Hippocampal formation (tissue), 2 donors: ENCODE measurements at regions not wholly inside any gene's neighbourhood (a gene's known extent, or its start where the extent isn't known, plus 50 kb on each side); places are given as distances from the start of the nearest gene placed in this dataset.

Experiments
- DNase-seq, 2 donors: peaks; one replicate each; lab custom pipeline; 2025; lab: John Stamatoyannopoulos, UW

- no peak for DNase-seq
These were observed 366.2 kb downstream of the TFAP2A start for GRCh38 chr6:10048370-10049297.

GRCh38 chr6:10042280-10042679 is 372.6 kb downstream of the TFAP2A start:
- no peak for DNase-seq

- DNase-seq, result no peak
These were observed 381.5 kb downstream of the TFAP2A start for GRCh38 chr6:10033223-10033829.

GRCh38 chr6:10031617-10032016 is 383.3 kb downstream of the TFAP2A start:
- DNase-seq, result no peak

- no peak for DNase-seq
These were observed 383.8 kb downstream of the TFAP2A start for GRCh38 chr6:10030942-10031537.

- no peak for DNase-seq
These were observed 386.7 kb downstream of the TFAP2A start for GRCh38 chr6:10028222-10028621.

GRCh38 chr6:10019851-10020250 is 395.0 kb downstream of the TFAP2A start:
- DNase-seq, result no peak

- peak in 1 of 2 donors; percentile 17 for DNase-seq
These were observed 400.3 kb downstream of the TFAP2A start for GRCh38 chr6:10014557-10014956.

GRCh38 chr6:10000551-10000950 is 414.3 kb downstream of the TFAP2A start:
- no peak for DNase-seq

GRCh38 chr6:9999796-10000195 is 415.1 kb downstream of the TFAP2A start:
- DNase-seq, result no peak

- DNase-seq, result no peak
These were observed 428.6 kb downstream of the TFAP2A start for GRCh38 chr6:9986273-9986672.

GRCh38 chr6:9985481-9985880 is 429.4 kb downstream of the TFAP2A start:
- no peak for DNase-seq

- DNase-seq, result no peak
These were observed 430.3 kb downstream of the TFAP2A start for GRCh38 chr6:9984607-9985006.

GRCh38 chr6:9983168-9983567 is 431.7 kb downstream of the TFAP2A start:
- no peak for DNase-seq

- no peak for DNase-seq
These were observed 432.7 kb downstream of the TFAP2A start for GRCh38 chr6:9982215-9982614.

GRCh38 chr6:9979996-9980395 is 434.9 kb downstream of the TFAP2A start:
- DNase-seq, result no peak

- DNase-seq, result no peak
These were observed 436.4 kb downstream of the TFAP2A start for GRCh38 chr6:9978480-9978879.

- DNase-seq, result no peak
These were observed 437.5 kb downstream of the TFAP2A start for GRCh38 chr6:9977411-9977810.

- no peak for DNase-seq
These were observed 453.2 kb downstream of the TFAP2A start for GRCh38 chr6:9961646-9962045.

GRCh38 chr6:9957215-9957759 is 457.6 kb downstream of the TFAP2A start:
- DNase-seq, result no peak

- no peak for DNase-seq
These were observed 466.2 kb downstream of the TFAP2A start for GRCh38 chr6:9948678-9949077.

- DNase-seq, result no peak
These were observed 470.9 kb downstream of the TFAP2A start for GRCh38 chr6:9943986-9944385.

- DNase-seq, result no peak
These were observed 471.8 kb downstream of the TFAP2A start for GRCh38 chr6:9943026-9943425.
